Fibroblast of lung (primary cell): ENCODE measurements at regions not wholly inside any gene's neighbourhood (a gene's known extent, or its start where the extent isn't known, plus 50 kb on each side); places are given as distances from the start of the nearest gene placed in this dataset.

Experiments
- DNase-seq, 2 donors: peaks; one replicate each; pipeline versions ENCODE4 v3.0.0 to v3.0.0-alpha.2; 2010; ENCODE audit warnings: low read depth in 2 of 2
- H2AFZ ChIP-seq: 2 replicates; pipeline ENCODE4 v1.5.1; 2012; ENCODE audit warnings: low read length, control low read depth, inconsistent platforms
- H3K27ac ChIP-seq: 2 replicates; pipeline ENCODE4 v1.5.1; 2011; ENCODE audit warnings: low read length, control low read depth; ENCODE audit not compliant: insufficient read depth
- H3K27me3 ChIP-seq: 2 replicates; pipeline ENCODE4 v1.5.1; 2011; ENCODE audit warnings: mild to moderate bottlenecking, low read length; ENCODE audit not compliant: control insufficient read depth, insufficient read depth
- H3K36me3 ChIP-seq: 2 replicates; pipeline ENCODE4 v1.5.1; 2011; ENCODE audit warnings: low read length; ENCODE audit not compliant: control insufficient read depth, insufficient read depth
- H3K4me1 ChIP-seq: 2 replicates; pipeline ENCODE4 v1.5.1; 2011; ENCODE audit warnings: low read length; ENCODE audit not compliant: control insufficient read depth, insufficient read depth; ENCODE audit errors: extremely low read depth
- H3K4me2 ChIP-seq: 2 replicates; pipeline ENCODE4 v1.5.1; 2011; ENCODE audit warnings: low read length, control low read depth; ENCODE audit not compliant: insufficient read depth; ENCODE audit errors: extremely low read depth
- H3K4me3 ChIP-seq, 4 experiments: fragments of 200-600 bp in 1 of 4; sonication (generic) in 1 of 4; replicated peaks in 1 of 4; 2 replicates each; pipeline ENCODE4 v1.5.1; 2011 to 2016; ENCODE audit warnings: low read length in 4 of 4, low read depth in 3 of 4, mild to moderate bottlenecking in 3 of 4, control low read depth in 2 of 4, inconsistent platforms in 1 of 4, mixed read lengths in 1 of 4; ENCODE audit not compliant: insufficient read depth in 1 of 4; ENCODE audit errors: control extremely low read depth in 1 of 4
- H3K79me2 ChIP-seq: 2 replicates; pipeline ENCODE4 v1.5.1; 2012; ENCODE audit warnings: mild to moderate bottlenecking, low read length, inconsistent platforms; ENCODE audit not compliant: control insufficient read depth, insufficient read depth
- H3K9ac ChIP-seq: 2 replicates; pipeline ENCODE4 v1.5.1; 2011; ENCODE audit warnings: mild to moderate bottlenecking, low read length, control low read depth; ENCODE audit not compliant: insufficient read depth
- H3K9me3 ChIP-seq: 2 replicates; pipeline ENCODE4 v1.5.1; 2012; ENCODE audit warnings: low read depth, low read length; ENCODE audit not compliant: control insufficient read depth, insufficient read depth
- H4K20me1 ChIP-seq: 2 replicates; pipeline ENCODE4 v1.5.1; 2011; ENCODE audit warnings: low read length; ENCODE audit not compliant: control insufficient read depth, insufficient read depth; ENCODE audit errors: extremely low read depth
- CTCF ChIP-seq, 2 donors: IDR thresholded peaks in 1 of 2; conservative IDR thresholded peaks in 1 of 2; 1 replicate in 1 of 2; 2 replicates in 1 of 2; pipeline ENCODE4 v1.5.1; 2011 to 2012; ENCODE audit warnings: low read length in 2 of 2, control low read depth in 1 of 2, inconsistent platforms in 1 of 2, low read depth in 1 of 2, mild to moderate bottlenecking in 1 of 2
- EZH2 ChIP-seq: IDR thresholded peaks from 2 replicates; pipeline ENCODE4 v1.5.1; 2012; ENCODE audit warnings: low read length, control low read depth, mild to moderate bottlenecking; ENCODE audit errors: missing control alignments

DNA sequence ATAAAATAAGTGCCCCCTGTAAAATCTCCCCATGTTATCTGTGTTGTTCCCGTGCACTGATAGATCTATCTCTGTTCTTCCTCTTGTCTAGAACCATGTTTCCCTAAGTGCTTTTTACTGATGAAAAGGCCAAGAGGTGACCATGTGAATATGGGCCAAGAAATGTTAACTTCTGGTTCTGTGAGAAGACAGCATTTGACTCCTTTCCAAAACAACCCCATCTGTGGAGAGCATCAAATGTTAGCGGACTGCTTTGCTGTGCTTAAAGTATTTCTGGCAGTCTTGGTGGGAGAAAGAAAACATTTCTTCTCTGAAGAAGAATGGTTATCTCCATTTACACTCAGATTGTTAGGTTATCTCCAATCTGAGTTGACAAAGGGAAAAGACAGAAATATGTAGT lies 58.6 kb upstream of the GUCY1A2 start:
- no peak overlapping the region for H3K4me3 ChIP-seq
- no peaks in the 10 kb centered on the region for H3K9me3 ChIP-seq
- no peaks in the 10 kb centered on the region for H3K79me2 ChIP-seq
- TF ChIP-seq CTCF (conservative IDR thresholded peaks at IDR 0.05 in 1 of 2, IDR thresholded peaks at IDR 0.05 in 1 of 2; ENCODE audit: low read depth in 1 of 2, low read length in 2 of 2), result no peak
- TF ChIP-seq EZH2, result no peak
- no peaks in the 10 kb centered on the region for H3K36me3 ChIP-seq
- H3K4me2 ChIP-seq, result no peak overlapping the region
- H2AFZ ChIP-seq, result no peak overlapping the region
- H3K9ac ChIP-seq, result no peak overlapping the region
- no peaks in the 10 kb centered on the region for H4K20me1 ChIP-seq
- no peaks in the 10 kb centered on the region for H3K4me1 ChIP-seq
- no peak overlapping the region for H3K27ac ChIP-seq
- no peaks in the 10 kb centered on the region for H3K27me3 ChIP-seq
- DNase-seq, result peak in 1 of 2 donors; percentile 10

DNA sequence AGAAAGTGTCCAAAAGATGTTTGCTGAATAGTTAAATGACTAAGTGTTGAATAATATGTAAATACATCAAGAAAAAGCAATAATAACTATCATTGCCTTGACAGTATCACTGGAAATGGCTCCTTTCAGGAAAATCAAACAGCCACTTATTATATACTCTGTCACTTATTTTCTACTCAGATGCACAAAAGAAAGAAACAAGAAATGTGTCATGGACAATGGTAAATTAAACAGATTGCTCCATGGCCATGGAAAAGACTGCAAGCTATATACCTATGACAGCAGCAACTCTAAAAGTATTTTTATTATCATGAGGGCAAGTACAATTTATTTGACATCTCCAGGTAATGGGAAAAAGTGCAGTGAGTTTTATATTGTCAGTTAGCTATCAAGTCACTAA lies 52.9 kb upstream of the GUCY1A2 start:
- no peak overlapping the region for H2AFZ ChIP-seq
- no peak overlapping the region for H3K9ac ChIP-seq
- DNase-seq, result no peak
- H3K27me3 ChIP-seq, result no peaks in the 10 kb centered on the region
- no peaks in the 10 kb centered on the region for H3K79me2 ChIP-seq
- no peaks in the 10 kb centered on the region for H3K9me3 ChIP-seq
- H3K4me2 ChIP-seq, result no peak overlapping the region
- H3K36me3 ChIP-seq, result no peaks in the 10 kb centered on the region
- TF ChIP-seq EZH2, result no peak
- TF ChIP-seq CTCF (conservative IDR thresholded peaks at IDR 0.05 in 1 of 2, IDR thresholded peaks at IDR 0.05 in 1 of 2; ENCODE audit: low read depth in 1 of 2, low read length in 2 of 2), result no peak
- no peaks in the 10 kb centered on the region for H3K4me1 ChIP-seq
- no peaks in the 10 kb centered on the region for H4K20me1 ChIP-seq
- no peak overlapping the region for H3K4me3 ChIP-seq
- H3K27ac ChIP-seq, result no peak overlapping the region
